GM12874 (cell line): ENCODE measurements at regions not wholly inside any gene's neighbourhood (a gene's known extent, or its start where the extent isn't known, plus 50 kb on each side); places are given as distances from the start of the nearest gene placed in this dataset.

Source experiments
- CTCF ChIP-seq: IDR thresholded peaks from 2 replicates; pipeline ENCODE4 v1.5.1; 2011; ENCODE audit warnings: low read depth, mild to moderate bottlenecking, control low read depth, low read length, moderate library complexity; ENCODE audit not compliant: insufficient read depth

GRCh38 chr6:21406316-21406715 lies 187.2 kb upstream of the SOX4 start:
- TF ChIP-seq CTCF = no peak

GRCh38 chr6:21409231-21409630 lies 184.3 kb upstream of the SOX4 start:
- TF ChIP-seq CTCF = no peak

GRCh38 chr6:21413428-21413827 lies 180.1 kb upstream of the SOX4 start:
- no peak for TF ChIP-seq CTCF

- TF ChIP-seq CTCF = no peak
These were observed 179.5 kb upstream of the SOX4 start for GRCh38 chr6:21414065-21414464.

- TF ChIP-seq CTCF = no peak
These were observed 173.2 kb upstream of the SOX4 start for GRCh38 chr6:21420146-21420878.

- no peak for TF ChIP-seq CTCF
These were observed 172.6 kb upstream of the SOX4 start for GRCh38 chr6:21420926-21421325.

- TF ChIP-seq CTCF = no peak
These were observed 170.3 kb upstream of the SOX4 start for GRCh38 chr6:21423106-21423854.
